Spleen (tissue), 11 donors: ENCODE measurements at regions not wholly inside any gene's neighbourhood (a gene's known extent, or its start where the extent isn't known, plus 50 kb on each side); places are given as distances from the start of the nearest gene placed in this dataset.

Experiments
- DNase-seq: peaks from one replicate; pipeline ENCODE4 v3.0.0-alpha.2; 2020
- H3K27ac ChIP-seq, 8 donors: fragments of 200-600 bp; sonication (generic) in 7 of 8; 1 replicate in 4 of 8; 2 replicates in 4 of 8; pipeline versions ENCODE4 v1.5.0 to v1.8.0; 2016 to 2021; ENCODE audit warnings: inconsistent platforms in 4 of 8, mild to moderate bottlenecking in 4 of 8, moderate library complexity in 1 of 8
- H3K27me3 ChIP-seq, 7 donors: fragments of 200-600 bp; sonication (generic) in 6 of 7; replicated peaks in 1 of 7; 1 replicate in 4 of 7; 2 replicates in 3 of 7; pipeline versions ENCODE4 v1.5.0 to v1.8.0; 2016 to 2021; ENCODE audit warnings: inconsistent platforms in 3 of 7, mild to moderate bottlenecking in 1 of 7
- H3K36me3 ChIP-seq, 6 donors: fragments of 200-600 bp; sonication (generic) in 5 of 6; 1 replicate in 4 of 6; 2 replicates in 2 of 6; pipeline versions ENCODE4 v1.5.0 to v1.8.0; 2016 to 2021; ENCODE audit warnings: inconsistent platforms in 2 of 6
- H3K4me1 ChIP-seq, 6 donors: fragments of 200-600 bp; sonication (generic) in 5 of 6; 1 replicate in 3 of 6; 2 replicates in 3 of 6; pipeline versions ENCODE4 v1.5.0 to v1.8.0; 2016 to 2021; ENCODE audit warnings: inconsistent platforms in 3 of 6
- H3K4me3 ChIP-seq, 8 donors: fragments of 200-600 bp; sonication (generic) in 7 of 8; 1 replicate in 4 of 8; 2 replicates in 4 of 8; pipeline versions ENCODE4 v1.5.0 to v1.8.0; 2016 to 2021; ENCODE audit warnings: inconsistent platforms in 4 of 8, mild to moderate bottlenecking in 4 of 8, moderate library complexity in 2 of 8
- H3K9me3 ChIP-seq, 8 donors: fragments of 200-600 bp; sonication (generic) in 7 of 8; 1 replicate in 4 of 8; 2 replicates in 4 of 8; pipeline versions ENCODE4 v1.5.0 to v1.8.0; 2016 to 2021; ENCODE audit warnings: inconsistent platforms in 4 of 8
- CTCF ChIP-seq, 11 experiments: fragments of 200-600 bp in 7 of 11; fragments of 450-650 bp in 4 of 11; sonication (generic) in 4 of 11; IDR thresholded peaks in 8 of 11; conservative IDR thresholded peaks in 3 of 11; 1 replicate in 7 of 11; 2 replicates in 4 of 11; pipeline versions ENCODE4 v1.4.0 to v1.8.0; 2016 to 2021; ENCODE audit warnings: antibody characterized with exemption in 11 of 11, inconsistent platforms in 4 of 11, mild to moderate bottlenecking in 1 of 11
- POLR2A ChIP-seq, 3 donors: fragments of 450-650 bp; IDR thresholded peaks; one replicate each; pipeline ENCODE4 v1.5.1; 2017; ENCODE audit warnings: antibody characterized with exemption in 3 of 3, mild to moderate bottlenecking in 1 of 3
- POLR2AphosphoS5 ChIP-seq, 3 donors: sonication (generic); formaldehyde crosslinking; IDR thresholded peaks; one replicate each; pipeline ENCODE4 v1.5.1; 2017; ENCODE audit warnings: antibody characterized with exemption in 3 of 3
- WGBS, 5 donors: extraction: QIAGEN DNeasy Blood & Tissue Kit in 3 of 5; methylation state at CpG; one replicate each; pipeline versions ENCODE4 v1.1.5 to v1.1.7; 2013 to 2018; 5-methylcytosine and 5-hydroxymethylcytosine counted together
- intact Hi-C: fragments of 100-400 bp; cut with DNase I; formaldehyde crosslinking; loops from one replicate; pipeline ENCODE4 v1.15.0; 2023; ENCODE audit warnings: low total_unique reads
- donor health status: healthy with polysubstance abuse.
- donor health status: DM: no; HTN: no; CAD: no; lungs with moderate emphysema.
- donor health status: DM: no; HTN: no; CAD: no.
- donor health status: Bipolar disorder and iron deficiency.
- donor health status: healthy.
- donor health status: DM: no; HTN: no; CAD: no.
- donor health status: DM: yes; HTN: yes; CAD: no.

- H3K27ac ChIP-seq = no peak overlapping the region
- H3K4me1 ChIP-seq = no peaks in the 10 kb centered on the region
- no peak for DNase-seq
- TF ChIP-seq CTCF (IDR thresholded peaks at IDR 0.05 in 8 of 11, conservative IDR thresholded peaks at IDR 0.05 in 3 of 11) (no peak), POLR2AphosphoS5 (IDR thresholded peaks at IDR 0.05) (no peak), POLR2A (IDR thresholded peaks at IDR 0.05) (no peak)
- no peaks in the 10 kb centered on the region for H3K36me3 ChIP-seq
- H3K9me3 ChIP-seq = no peaks in the 10 kb centered on the region
- no peak overlapping the region for H3K4me3 ChIP-seq
- no peaks in the 10 kb centered on the region for H3K27me3 ChIP-seq
- WGBS, 5 donors = 65 to 78% (median 67%) methylated on average over 6 of the region's 6 CpGs
- intact Hi-C loops = no loop called here
Measured at GRCh38 chr5:51039424-51040329, 343.6 kb upstream of the ISL1 start.

GRCh38 chr5:51043745-51044144 is 339.5 kb upstream of the ISL1 start:
- TF ChIP-seq POLR2AphosphoS5 (IDR thresholded peaks at IDR 0.05) (no peak), CTCF (IDR thresholded peaks at IDR 0.05 in 8 of 11, conservative IDR thresholded peaks at IDR 0.05 in 3 of 11) (no peak), POLR2A (IDR thresholded peaks at IDR 0.05) (no peak)

GRCh38 chr5:51047369-51047768 is 335.9 kb upstream of the ISL1 start:
- Histone ChIP-seq H3K27me3 (no peaks in the 10 kb centered on the region), H3K4me3 (no peak overlapping the region), H3K36me3 (no peaks in the 10 kb centered on the region), H3K4me1 (no peaks in the 10 kb centered on the region), H3K9me3 (no peaks in the 10 kb centered on the region), H3K27ac (no peak overlapping the region)
- intact Hi-C loops = no loop called here
- TF ChIP-seq CTCF (IDR thresholded peaks at IDR 0.05 in 8 of 11, conservative IDR thresholded peaks at IDR 0.05 in 3 of 11) (no peak), POLR2AphosphoS5 (IDR thresholded peaks at IDR 0.05) (no peak), POLR2A (IDR thresholded peaks at IDR 0.05) (no peak)
- 54 to 71% (median 64%) methylated on average over 4 of the region's 4 CpGs for WGBS, 5 donors
- no peak for DNase-seq

More at GRCh38 chr5:51043745-51044144, 339.5 kb upstream of the ISL1 start:
- Histone ChIP-seq H3K4me3 (no peak overlapping the region), H3K27ac (no peak overlapping the region), H3K36me3 (no peaks in the 10 kb centered on the region), H3K9me3 (no peaks in the 10 kb centered on the region), H3K4me1 (no peaks in the 10 kb centered on the region), H3K27me3 (no peaks in the 10 kb centered on the region)
- intact Hi-C loops = no loop called here
- 70 to 80% (median 77%) methylated on average over 5 of the region's 5 CpGs for WGBS, 5 donors
- no peak for DNase-seq

- no peaks in the 10 kb centered on the region for H3K27me3 ChIP-seq
- intact Hi-C loops = no loop called here
- no peak for TF ChIP-seq POLR2A (IDR thresholded peaks at IDR 0.05)
- TF ChIP-seq CTCF (IDR thresholded peaks at IDR 0.05 in 8 of 11, conservative IDR thresholded peaks at IDR 0.05 in 3 of 11) = no peak
- no peak for TF ChIP-seq POLR2AphosphoS5 (IDR thresholded peaks at IDR 0.05)
Measured at GRCh38 chr5:51053361-51053760, 329.9 kb upstream of the ISL1 start.

More at GRCh38 chr5:51053361-51053760, 329.9 kb upstream of the ISL1 start:
- Histone ChIP-seq H3K36me3 (no peaks in the 10 kb centered on the region), H3K4me1 (no peaks in the 10 kb centered on the region), H3K4me3 (no peak overlapping the region), H3K27ac (no peak overlapping the region), H3K9me3 (no peaks in the 10 kb centered on the region)
- DNase-seq = no peak
- 84 to 93% (median 89%) methylated on average over 2 of the region's 2 CpGs for WGBS, 5 donors
